ENCODE measurements at regions not wholly inside any gene's neighbourhood (a gene's known extent, or its start where the extent isn't known, plus 50 kb on each side); places are given as distances from the start of the nearest gene placed in this dataset.

- Histone ChIP-seq H3K4me1 (replicated peaks; ENCODE audit: insufficient read depth) (peaks cover 7% of the 10 kb centered on the region), H3K4me2 (no peak overlapping the region), H3K9me2 (ENCODE audit: insufficient read depth) (no peaks in the 10 kb centered on the region), H3K27ac (no peak overlapping the region), H3K4me3 (no peak overlapping the region), H4K20me1 (ENCODE audit: insufficient read depth) (no peaks in the 10 kb centered on the region), H3K27me3 (ENCODE audit: insufficient read depth, low read depth) (no peaks in the 10 kb centered on the region), H3K79me2 (ENCODE audit: low read depth) (no peaks in the 10 kb centered on the region), H3F3A (ENCODE audit: insufficient read depth, low read depth) (no peaks in the 10 kb centered on the region), H3K36me3 (ENCODE audit: low read depth) (no peaks in the 10 kb centered on the region), H3K9me3 (ENCODE audit: insufficient read depth, low read depth) (no peaks in the 10 kb centered on the region), H2AFZ (no peak overlapping the region)
- TF ChIP-seq, protein P1, sequence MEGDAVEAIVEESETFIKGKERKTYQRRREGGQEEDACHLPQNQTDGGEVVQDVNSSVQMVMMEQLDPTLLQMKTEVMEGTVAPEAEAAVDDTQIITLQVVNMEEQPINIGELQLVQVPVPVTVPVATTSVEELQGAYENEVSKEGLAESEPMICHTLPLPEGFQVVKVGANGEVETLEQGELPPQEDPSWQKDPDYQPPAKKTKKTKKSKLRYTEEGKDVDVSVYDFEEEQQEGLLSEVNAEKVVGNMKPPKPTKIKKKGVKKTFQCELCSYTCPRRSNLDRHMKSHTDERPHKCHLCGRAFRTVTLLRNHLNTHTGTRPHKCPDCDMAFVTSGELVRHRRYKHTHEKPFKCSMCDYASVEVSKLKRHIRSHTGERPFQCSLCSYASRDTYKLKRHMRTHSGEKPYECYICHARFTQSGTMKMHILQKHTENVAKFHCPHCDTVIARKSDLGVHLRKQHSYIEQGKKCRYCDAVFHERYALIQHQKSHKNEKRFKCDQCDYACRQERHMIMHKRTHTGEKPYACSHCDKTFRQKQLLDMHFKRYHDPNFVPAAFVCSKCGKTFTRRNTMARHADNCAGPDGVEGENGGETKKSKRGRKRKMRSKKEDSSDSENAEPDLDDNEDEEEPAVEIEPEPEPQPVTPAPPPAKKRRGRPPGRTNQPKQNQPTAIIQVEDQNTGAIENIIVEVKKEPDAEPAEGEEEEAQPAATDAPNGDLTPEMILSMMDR (conservative IDR thresholded peaks at IDR 0.05) = no peak
- no peak for TF ChIP-seq EZH2 (IDR thresholded peaks at IDR 0.05; ENCODE audit: low read depth)
- POLR2A ChIA-PET (ENCODE audit: unreplicated experiment) = no interaction called here
- CTCF ChIA-PET = no interaction called here
- BruUV-seq (replicated peaks) = no TSS peak
- DNase-seq = no peak
- intact Hi-C loops (cut with micrococcal nuclease; ENCODE audit: unreplicated experiment) = no loop called here
Observed at GRCh38 chr1:222894331-222894730, 79.5 kb downstream of the DISP1 start.

- no peaks in the 10 kb centered on the region for H3K9me2 ChIP-seq (ENCODE audit: insufficient read depth)
- DNase-seq = no peak
- no peaks in the 10 kb centered on the region; the same call in 1 of the 2 replicates for H3K4me1 ChIP-seq (replicated peaks; ENCODE audit: insufficient read depth)
- no peaks in the 10 kb centered on the region for H3F3A ChIP-seq (ENCODE audit: insufficient read depth, low read depth)
- H3K27ac ChIP-seq = no peak overlapping the region
- CTCF ChIA-PET = no interaction called here
- H3K4me3 ChIP-seq = no peak overlapping the region
- H3K79me2 ChIP-seq (ENCODE audit: low read depth) = no peaks in the 10 kb centered on the region
- no TSS peak for BruUV-seq (replicated peaks)
- H2AFZ ChIP-seq = no peak overlapping the region
- no peaks in the 10 kb centered on the region for H3K36me3 ChIP-seq (ENCODE audit: low read depth)
- intact Hi-C loops (cut with micrococcal nuclease; ENCODE audit: unreplicated experiment) = no loop called here
- 0 out of 2 replicates have a peak overlapping the region, but pooled peaks have one; percentile 26 for H3K4me2 ChIP-seq
- H3K9me3 ChIP-seq (ENCODE audit: insufficient read depth, low read depth) = no peaks in the 10 kb centered on the region
- H3K27me3 ChIP-seq (ENCODE audit: insufficient read depth, low read depth) = no peaks in the 10 kb centered on the region
- no peak for TF ChIP-seq EZH2 (IDR thresholded peaks at IDR 0.05; ENCODE audit: low read depth)
- TF ChIP-seq, protein P1 (conservative IDR thresholded peaks at IDR 0.05) = no peak
- H4K20me1 ChIP-seq (ENCODE audit: insufficient read depth) = no peaks in the 10 kb centered on the region
- POLR2A ChIA-PET (ENCODE audit: unreplicated experiment) = no interaction called here
Observed at GRCh38 chr1:222896630-222897526, 82.0 kb downstream of the DISP1 start.

- Histone ChIP-seq H3K27me3 (ENCODE audit: insufficient read depth, low read depth) (no peaks in the 10 kb centered on the region), H3K27ac (no peak overlapping the region), H3K9me3 (ENCODE audit: insufficient read depth, low read depth) (no peaks in the 10 kb centered on the region), H3K4me1 (replicated peaks; ENCODE audit: insufficient read depth) (no peaks in the 10 kb centered on the region; the same call in 1 of the 2 replicates), H3K79me2 (ENCODE audit: low read depth) (no peaks in the 10 kb centered on the region), H3K36me3 (ENCODE audit: low read depth) (no peaks in the 10 kb centered on the region), H2AFZ (no peak overlapping the region), H3K4me3 (peak overlapping the region; percentile 7; the same call in 1 of the 2 replicates), H3K9me2 (ENCODE audit: insufficient read depth) (no peaks in the 10 kb centered on the region), H4K20me1 (ENCODE audit: insufficient read depth) (no peaks in the 10 kb centered on the region), H3K4me2 (0 out of 2 replicates have a peak overlapping the region, but pooled peaks have one; percentile 26), H3F3A (ENCODE audit: insufficient read depth, low read depth) (no peaks in the 10 kb centered on the region)
- BruUV-seq (replicated peaks) = no TSS peak
- TF ChIP-seq EZH2 (IDR thresholded peaks at IDR 0.05; ENCODE audit: low read depth) = no peak
- TF ChIP-seq, protein P1 (conservative IDR thresholded peaks at IDR 0.05) = no peak
- DNase-seq = no peak
- ChIA-PET POLR2A (ENCODE audit: unreplicated experiment) (interaction anchor here (0.6 kb wide), 1 partner anchor 414 kb away, joined by 3 read pairs; no protein-coding TSS in a partner anchor), CTCF (interaction anchor here (0.7 kb wide), 1 partner anchor 100 kb away, joined by 3 read pairs; no protein-coding TSS in a partner anchor)
- intact Hi-C loops (cut with micrococcal nuclease; ENCODE audit: unreplicated experiment) = no loop called here
Observed at GRCh38 chr1:222897527-222898190, 82.8 kb downstream of the DISP1 start.

All from PC-9 (cell line).